ENCODE measurements at regions not wholly inside any gene's neighbourhood (a gene's known extent, or its start where the extent isn't known, plus 50 kb on each side); places are given as distances from the start of the nearest gene placed in this dataset.

GRCh38 chr22:48156603-48157355 is 1394.3 kb downstream of the TBC1D22A start:
- no peak for DNase-seq

GRCh38 chr22:48155446-48155845 is 1393.0 kb downstream of the TBC1D22A start:
- no peak for DNase-seq

- DNase-seq: no peak
Measured at GRCh38 chr22:48154943-48155240, 1392.4 kb downstream of the TBC1D22A start.

GRCh38 chr22:48154169-48154942 is 1391.9 kb downstream of the TBC1D22A start:
- DNase-seq: no peak

- DNase-seq: no peak
Measured at GRCh38 chr22:48153726-48154125, 1391.3 kb downstream of the TBC1D22A start.

GRCh38 chr22:48152916-48153315 is 1390.5 kb downstream of the TBC1D22A start:
- DNase-seq: no peak

- DNase-seq: no peak
Measured at GRCh38 chr22:48152164-48152775, 1389.8 kb downstream of the TBC1D22A start.

GRCh38 chr22:48151641-48152040 is 1389.2 kb downstream of the TBC1D22A start:
- no peak for DNase-seq

- DNase-seq: no peak
Measured at GRCh38 chr22:48147831-48148230, 1385.4 kb downstream of the TBC1D22A start.

- no peak for DNase-seq
Measured at GRCh38 chr22:48147404-48147803, 1385.0 kb downstream of the TBC1D22A start.

- DNase-seq: no peak
Measured at GRCh38 chr22:48146426-48146825, 1384.0 kb downstream of the TBC1D22A start.

- no peak for DNase-seq
Measured at GRCh38 chr22:48145738-48146137, 1383.3 kb downstream of the TBC1D22A start.

- no peak for DNase-seq
Measured at GRCh38 chr22:48144318-48144717, 1381.9 kb downstream of the TBC1D22A start.

GRCh38 chr22:48143856-48144255 is 1381.4 kb downstream of the TBC1D22A start:
- no peak for DNase-seq

- DNase-seq: no peak
Measured at GRCh38 chr22:48142388-48142787, 1379.9 kb downstream of the TBC1D22A start.

- no peak for DNase-seq
Measured at GRCh38 chr22:48141301-48141700, 1378.9 kb downstream of the TBC1D22A start.

GRCh38 chr22:48140261-48140813 is 1377.9 kb downstream of the TBC1D22A start:
- DNase-seq: no peak

GRCh38 chr22:48139776-48140175 is 1377.3 kb downstream of the TBC1D22A start:
- no peak for DNase-seq

- DNase-seq: no peak
Measured at GRCh38 chr22:48138855-48139254, 1376.4 kb downstream of the TBC1D22A start.

GRCh38 chr22:48138427-48138826 is 1376.0 kb downstream of the TBC1D22A start:
- no peak for DNase-seq

GRCh38 chr22:48137640-48138039 is 1375.2 kb downstream of the TBC1D22A start:
- DNase-seq: no peak

- DNase-seq: no peak
Measured at GRCh38 chr22:48135592-48135991, 1373.1 kb downstream of the TBC1D22A start.

- DNase-seq: no peak
Measured at GRCh38 chr22:48125416-48125815, 1363.0 kb downstream of the TBC1D22A start.

GRCh38 chr22:48121984-48122383 is 1359.5 kb downstream of the TBC1D22A start:
- DNase-seq: no peak

Data from SW 1271 (cell line).